ENCODE measurements at regions not wholly inside any gene's neighbourhood (a gene's known extent, or its start where the extent isn't known, plus 50 kb on each side); places are given as distances from the start of the nearest gene placed in this dataset.

GRCh38 chr12:107458163-107458562 lies 227.4 kb upstream of the PWP1 start:
- DNase-seq (ENCODE audit: low spot score) (no peak), ATAC-seq (no peak)
- Mint-ChIP-seq H3K4me1 (ENCODE audit: low read depth in 2 of 2) (peaks cover 0 to 4% of the 10 kb centered on the region in 2 donors), H3K27ac (no peak overlapping the region), H3K4me3 (no peak overlapping the region), H3K9me3 (no peaks in the 10 kb centered on the region), H3K27me3 (no peaks in the 10 kb centered on the region), H3K36me3 (no peaks in the 10 kb centered on the region)

GRCh38 chr12:107458990-107459389 lies 226.6 kb upstream of the PWP1 start:
- Mint-ChIP-seq H3K4me1 (ENCODE audit: low read depth in 2 of 2) (peaks cover 0 to 4% of the 10 kb centered on the region in 2 donors), H3K36me3 (no peaks in the 10 kb centered on the region), H3K9me3 (no peaks in the 10 kb centered on the region), H3K27ac (no peak overlapping the region), H3K27me3 (no peaks in the 10 kb centered on the region), H3K4me3 (no peak overlapping the region)
- no peak for DNase-seq (ENCODE audit: low spot score)
- ATAC-seq, result no peak

DNA sequence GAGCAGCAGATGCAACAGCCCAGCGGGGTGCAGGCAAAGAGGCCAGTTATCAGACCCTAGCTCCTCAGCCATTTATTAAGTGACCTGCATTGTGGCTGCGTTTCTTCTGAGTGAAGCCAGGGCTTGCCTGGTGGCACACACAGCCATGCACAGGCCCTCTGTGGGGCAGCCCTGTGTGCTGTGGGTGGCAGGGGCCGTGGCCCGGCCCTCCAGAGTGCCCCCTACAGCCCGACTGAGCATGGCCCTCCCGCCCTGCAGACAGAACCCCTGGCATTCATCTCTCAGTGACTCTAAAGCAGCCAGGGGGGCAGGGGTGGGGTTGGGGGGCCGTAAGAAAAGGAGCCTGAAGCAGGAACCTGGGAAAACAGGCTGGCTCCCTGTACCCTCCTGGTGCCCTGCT lies 226.0 kb upstream of the PWP1 start:
- H3K27ac Mint-ChIP-seq, result no peak overlapping the region
- H3K9me3 Mint-ChIP-seq, result no peaks in the 10 kb centered on the region
- no peaks in the 10 kb centered on the region for H3K27me3 Mint-ChIP-seq
- ATAC-seq, result no peak
- no peak overlapping the region for H3K4me3 Mint-ChIP-seq
- no peak for DNase-seq (ENCODE audit: low spot score)
- peaks cover 0 to 4% of the 10 kb centered on the region in 2 donors for H3K4me1 Mint-ChIP-seq (ENCODE audit: low read depth in 2 of 2)
- H3K36me3 Mint-ChIP-seq, result no peaks in the 10 kb centered on the region

DNA sequence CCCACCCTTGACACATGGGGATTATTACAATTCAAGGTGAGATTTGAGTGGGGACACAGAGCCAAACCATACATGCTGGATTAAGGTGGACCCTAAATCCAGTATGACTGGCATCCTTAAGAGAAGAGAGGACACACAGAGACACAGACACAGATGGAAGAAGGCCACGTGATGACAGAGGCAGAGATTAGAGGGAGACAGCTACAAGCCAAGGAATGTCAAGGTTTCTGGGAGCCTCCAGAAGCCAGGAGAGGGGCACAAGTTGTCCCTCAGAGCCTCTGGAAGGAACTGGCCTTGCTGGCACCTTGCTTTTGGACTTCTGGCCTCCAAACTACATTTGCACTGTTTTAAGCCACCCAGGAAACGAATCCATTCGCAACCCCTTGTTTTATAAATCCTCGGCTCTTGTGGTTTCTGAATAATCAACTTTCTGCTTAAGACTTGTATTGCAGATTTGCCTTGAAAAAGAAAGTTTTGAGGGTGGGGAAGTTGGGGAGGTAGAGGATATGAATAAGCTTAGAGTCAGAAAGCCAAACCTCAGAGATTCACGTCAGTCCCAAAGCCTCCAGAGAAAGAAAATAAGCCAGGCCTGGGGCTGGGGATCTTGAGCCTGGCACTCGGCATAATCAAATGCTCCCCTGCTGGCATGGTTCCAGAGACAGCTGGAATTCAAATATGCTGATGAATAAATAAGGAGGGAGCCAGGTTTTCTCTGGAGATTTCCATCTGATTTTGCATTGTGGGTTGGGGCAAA lies 224.2 kb upstream of the PWP1 start:
- peaks cover 0 to 4% of the 10 kb centered on the region in 2 donors for H3K4me1 Mint-ChIP-seq (ENCODE audit: low read depth in 2 of 2)

GRCh38 chr12:107462428-107463332 lies 222.9 kb upstream of the PWP1 start:
- Mint-ChIP-seq H3K27ac (no peak overlapping the region), H3K36me3 (no peaks in the 10 kb centered on the region), H3K4me3 (no peak overlapping the region), H3K27me3 (no peaks in the 10 kb centered on the region), H3K9me3 (no peaks in the 10 kb centered on the region), H3K4me1 (ENCODE audit: low read depth in 2 of 2) (peaks cover 0 to 4% of the 10 kb centered on the region in 2 donors)
- DNase-seq (ENCODE audit: low spot score) (no peak), ATAC-seq (no peak)

More for the DNA sequence above, 224.2 kb upstream of the PWP1 start:
- Mint-ChIP-seq H3K36me3 (no peaks in the 10 kb centered on the region), H3K9me3 (no peaks in the 10 kb centered on the region), H3K27me3 (no peaks in the 10 kb centered on the region), H3K27ac (no peak overlapping the region), H3K4me3 (no peak overlapping the region)
- ATAC-seq (no peak), DNase-seq (ENCODE audit: low spot score) (no peak)

DNA sequence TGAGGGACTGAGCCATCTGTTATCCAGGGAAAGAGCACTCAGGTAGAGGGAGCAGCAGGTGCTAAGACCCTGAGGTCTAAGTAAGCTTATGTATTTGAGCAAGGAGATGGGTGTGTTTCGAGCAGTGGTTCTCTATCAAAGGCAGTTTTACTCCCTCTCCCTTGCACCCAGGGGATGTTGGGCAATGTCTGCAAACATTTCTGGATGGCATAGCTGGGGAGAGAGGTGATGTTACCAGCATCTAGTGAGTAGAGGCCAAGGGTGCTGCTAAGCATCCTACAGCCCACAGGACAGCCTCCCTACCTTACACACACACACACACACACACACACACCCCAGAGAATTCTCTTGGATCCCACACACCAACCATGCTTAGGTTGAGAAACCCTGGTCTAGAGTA lies 221.0 kb upstream of the PWP1 start:
- Mint-ChIP-seq H3K9me3 (no peaks in the 10 kb centered on the region), H3K36me3 (no peaks in the 10 kb centered on the region), H3K27ac (no peak overlapping the region), H3K4me3 (no peak overlapping the region), H3K27me3 (no peaks in the 10 kb centered on the region), H3K4me1 (ENCODE audit: low read depth in 2 of 2) (peaks cover 2 to 11% of the 10 kb centered on the region in 2 donors)
- DNase-seq (ENCODE audit: low spot score) (no peak), ATAC-seq (no peak)

DNA sequence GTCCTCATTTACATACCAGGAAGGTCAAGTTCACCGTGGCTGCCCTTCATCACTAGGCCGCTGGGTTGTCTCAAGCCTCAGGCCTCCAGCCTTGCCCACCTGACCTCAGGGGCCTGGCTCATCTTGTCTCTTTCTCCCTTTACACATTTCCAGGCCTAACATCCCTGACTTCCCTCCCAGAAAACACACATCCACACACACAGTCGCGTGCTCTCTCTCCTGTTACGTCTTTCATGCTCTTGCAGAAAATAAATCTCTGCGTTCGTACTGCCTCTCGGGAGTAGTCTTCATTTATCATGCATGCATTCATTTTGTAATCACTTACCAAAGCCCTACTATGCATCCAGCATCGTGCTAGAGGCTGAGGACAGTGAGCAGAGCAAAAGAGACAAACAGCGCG lies 220.0 kb upstream of the PWP1 start:
- ATAC-seq (no peak), DNase-seq (ENCODE audit: low spot score) (no peak)
- H3K27me3 Mint-ChIP-seq, result no peaks in the 10 kb centered on the region
- no peak overlapping the region for H3K4me3 Mint-ChIP-seq
- H3K4me1 Mint-ChIP-seq (ENCODE audit: low read depth in 2 of 2), result peaks cover 2 to 11% of the 10 kb centered on the region in 2 donors
- H3K36me3 Mint-ChIP-seq, result no peaks in the 10 kb centered on the region
- no peaks in the 10 kb centered on the region for H3K9me3 Mint-ChIP-seq
- H3K27ac Mint-ChIP-seq, result no peak overlapping the region

- H3K36me3 Mint-ChIP-seq, result no peaks in the 10 kb centered on the region
- no peaks in the 10 kb centered on the region for H3K9me3 Mint-ChIP-seq
- no peak overlapping the region for H3K4me3 Mint-ChIP-seq
- ATAC-seq (no peak), DNase-seq (ENCODE audit: low spot score) (no peak)
- no peak overlapping the region for H3K27ac Mint-ChIP-seq
- peaks cover 2 to 11% of the 10 kb centered on the region in 2 donors for H3K4me1 Mint-ChIP-seq (ENCODE audit: low read depth in 2 of 2)
- peaks cover 0 to 2% of the 10 kb centered on the region in 2 donors for H3K27me3 Mint-ChIP-seq
Measured at GRCh38 chr12:107467716-107468115, 217.9 kb upstream of the PWP1 start.

GRCh38 chr12:107468182-107468581 lies 217.4 kb upstream of the PWP1 start:
- Mint-ChIP-seq H3K27ac (no peak overlapping the region), H3K4me3 (no peak overlapping the region), H3K36me3 (no peaks in the 10 kb centered on the region), H3K9me3 (no peaks in the 10 kb centered on the region), H3K27me3 (peaks cover 0 to 2% of the 10 kb centered on the region in 2 donors), H3K4me1 (ENCODE audit: low read depth in 2 of 2) (peaks cover 2 to 11% of the 10 kb centered on the region in 2 donors)
- ATAC-seq, result no peak
- DNase-seq (ENCODE audit: low spot score), result no peak

GRCh38 chr12:107469011-107469410 lies 216.6 kb upstream of the PWP1 start:
- no peak for ATAC-seq
- H3K27me3 Mint-ChIP-seq, result peaks cover 0 to 2% of the 10 kb centered on the region in 2 donors
- no peak for DNase-seq (ENCODE audit: low spot score)
- H3K9me3 Mint-ChIP-seq, result no peaks in the 10 kb centered on the region
- no peak overlapping the region for H3K27ac Mint-ChIP-seq
- peaks cover 2 to 11% of the 10 kb centered on the region in 2 donors for H3K4me1 Mint-ChIP-seq (ENCODE audit: low read depth in 2 of 2)
- H3K4me3 Mint-ChIP-seq, result no peak overlapping the region
- H3K36me3 Mint-ChIP-seq, result no peaks in the 10 kb centered on the region

- Mint-ChIP-seq H3K27me3 (peaks cover 0 to 4% of the 10 kb centered on the region in 2 donors), H3K27ac (no peak overlapping the region), H3K4me1 (ENCODE audit: low read depth in 2 of 2) (peaks cover 10 to 13% of the 10 kb centered on the region in 2 donors), H3K36me3 (no peaks in the 10 kb centered on the region), H3K9me3 (no peaks in the 10 kb centered on the region), H3K4me3 (no peak overlapping the region)
- no peak for DNase-seq (ENCODE audit: low spot score)
- ATAC-seq, result no peak
Measured at GRCh38 chr12:107470645-107471044, 215.0 kb upstream of the PWP1 start.

DNA sequence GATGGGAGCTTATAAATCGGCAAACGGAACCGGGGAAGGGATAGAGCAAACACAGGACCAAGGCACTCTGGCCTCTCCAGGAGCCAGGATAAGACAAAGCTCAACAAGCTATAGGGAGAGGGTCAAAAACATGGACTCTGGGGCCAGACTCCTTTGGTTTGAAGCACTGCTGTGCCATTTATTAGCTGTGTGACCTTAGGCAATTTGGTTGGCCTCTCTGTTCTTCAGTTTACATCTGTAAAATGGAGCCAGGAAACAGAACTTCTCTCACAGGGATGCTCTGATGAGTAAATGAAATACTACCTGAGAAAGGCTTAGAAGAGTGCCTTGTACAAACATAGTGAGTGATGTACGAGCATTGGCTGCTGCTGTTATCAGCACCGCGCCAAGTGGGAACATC lies 213.3 kb upstream of the PWP1 start:
- H3K4me3 Mint-ChIP-seq, result no peak overlapping the region
- no peaks in the 10 kb centered on the region for H3K36me3 Mint-ChIP-seq
- H3K27ac Mint-ChIP-seq, result no peak overlapping the region
- DNase-seq (ENCODE audit: low spot score), result no peak
- ATAC-seq, result no peak
- no peaks in the 10 kb centered on the region for H3K9me3 Mint-ChIP-seq
- peaks cover 0 to 4% of the 10 kb centered on the region in 2 donors for H3K27me3 Mint-ChIP-seq
- peaks cover 7 to 18% of the 10 kb centered on the region in 2 donors for H3K4me1 Mint-ChIP-seq (ENCODE audit: low read depth in 2 of 2)

GRCh38 chr12:107474099-107474498 lies 211.5 kb upstream of the PWP1 start:
- no peak for DNase-seq (ENCODE audit: low spot score)
- no peak overlapping the region for H3K4me3 Mint-ChIP-seq
- no peak overlapping the region for H3K27ac Mint-ChIP-seq
- no peak for ATAC-seq
- H3K36me3 Mint-ChIP-seq, result no peaks in the 10 kb centered on the region
- peaks cover 0 to 15% of the 10 kb centered on the region in 2 donors for H3K4me1 Mint-ChIP-seq (ENCODE audit: low read depth in 2 of 2)
- peaks cover 0 to 4% of the 10 kb centered on the region in 2 donors for H3K27me3 Mint-ChIP-seq
- no peaks in the 10 kb centered on the region for H3K9me3 Mint-ChIP-seq
